ENCODE measurements at regions not wholly inside any gene's neighbourhood (a gene's known extent, or its start where the extent isn't known, plus 50 kb on each side); places are given as distances from the start of the nearest gene placed in this dataset.

DNA sequence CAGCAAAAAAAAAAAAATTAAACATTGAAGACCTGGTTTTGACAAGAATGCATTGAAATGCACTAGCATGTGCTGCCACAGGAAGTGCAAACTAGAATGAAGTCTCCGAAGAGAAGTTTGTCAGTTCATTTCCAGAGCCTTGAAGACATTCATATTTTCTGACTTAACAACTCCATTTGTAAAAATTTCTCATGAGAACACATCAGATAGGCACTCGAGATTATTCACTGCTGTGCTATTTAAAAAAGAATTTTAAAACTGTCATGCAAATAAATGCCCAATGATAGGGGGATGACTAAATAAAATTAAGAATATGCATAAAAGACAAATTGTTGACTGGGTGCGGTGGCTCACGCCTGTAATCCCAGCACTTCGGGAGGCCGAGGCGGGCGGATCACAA lies 394.6 kb upstream of the JARID2 start:
- DNase-seq (ENCODE audit: low spot score): no peak

DNA sequence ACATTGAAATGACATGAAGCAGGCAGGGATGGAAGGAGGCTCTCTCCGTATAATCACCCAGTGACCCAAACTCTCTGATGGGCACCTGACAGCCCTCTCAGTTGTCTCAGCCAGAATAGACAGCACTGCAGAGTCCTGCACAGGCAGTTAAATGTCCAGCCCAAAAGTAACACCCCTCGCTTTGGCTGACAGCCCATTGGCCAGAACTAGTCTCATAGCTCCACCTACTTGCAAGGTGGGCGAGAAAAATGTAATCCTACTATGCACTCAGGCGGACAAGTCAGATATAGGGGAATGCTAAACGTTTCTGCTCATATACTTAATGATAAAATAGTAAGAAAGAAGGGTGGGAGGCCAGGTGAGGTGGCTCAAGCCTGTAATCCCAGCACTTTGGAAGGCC lies 393.5 kb upstream of the JARID2 start:
- Histone ChIP-seq H3K4me3 (no peak overlapping the region), H3K27ac (no peak overlapping the region)
- TF ChIP-seq, protein P1, sequence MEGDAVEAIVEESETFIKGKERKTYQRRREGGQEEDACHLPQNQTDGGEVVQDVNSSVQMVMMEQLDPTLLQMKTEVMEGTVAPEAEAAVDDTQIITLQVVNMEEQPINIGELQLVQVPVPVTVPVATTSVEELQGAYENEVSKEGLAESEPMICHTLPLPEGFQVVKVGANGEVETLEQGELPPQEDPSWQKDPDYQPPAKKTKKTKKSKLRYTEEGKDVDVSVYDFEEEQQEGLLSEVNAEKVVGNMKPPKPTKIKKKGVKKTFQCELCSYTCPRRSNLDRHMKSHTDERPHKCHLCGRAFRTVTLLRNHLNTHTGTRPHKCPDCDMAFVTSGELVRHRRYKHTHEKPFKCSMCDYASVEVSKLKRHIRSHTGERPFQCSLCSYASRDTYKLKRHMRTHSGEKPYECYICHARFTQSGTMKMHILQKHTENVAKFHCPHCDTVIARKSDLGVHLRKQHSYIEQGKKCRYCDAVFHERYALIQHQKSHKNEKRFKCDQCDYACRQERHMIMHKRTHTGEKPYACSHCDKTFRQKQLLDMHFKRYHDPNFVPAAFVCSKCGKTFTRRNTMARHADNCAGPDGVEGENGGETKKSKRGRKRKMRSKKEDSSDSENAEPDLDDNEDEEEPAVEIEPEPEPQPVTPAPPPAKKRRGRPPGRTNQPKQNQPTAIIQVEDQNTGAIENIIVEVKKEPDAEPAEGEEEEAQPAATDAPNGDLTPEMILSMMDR (IDR thresholded peaks at IDR 0.05): no peak
- no peak for DNase-seq (ENCODE audit: low spot score)

More for the DNA sequence above, 394.6 kb upstream of the JARID2 start:
- TF ChIP-seq, protein P1 (IDR thresholded peaks at IDR 0.05): no peak
- Histone ChIP-seq H3K27ac (no peak overlapping the region), H3K4me3 (no peak overlapping the region)

DNA sequence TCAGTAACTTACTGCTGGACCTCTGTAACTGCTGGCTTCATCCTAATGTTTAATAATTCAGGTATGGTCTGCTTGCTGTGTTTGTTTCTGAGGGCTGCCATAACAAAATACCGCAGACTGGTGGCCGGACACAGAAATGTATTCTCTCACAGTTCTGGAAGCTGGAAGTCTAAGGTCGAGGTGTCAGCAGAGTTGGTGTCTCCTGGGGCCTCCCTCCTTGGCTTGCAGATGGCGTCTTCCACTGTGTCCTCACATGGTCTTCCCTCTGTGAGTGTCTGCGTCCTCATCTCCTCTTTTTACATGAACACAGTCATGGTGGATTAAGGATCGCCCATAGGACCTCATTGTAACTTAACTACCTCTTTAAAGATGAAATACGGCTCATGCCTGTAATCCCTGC lies 389.7 kb upstream of the JARID2 start:
- TF ChIP-seq, protein P1 (IDR thresholded peaks at IDR 0.05): no peak
- Histone ChIP-seq H3K27ac (no peak overlapping the region), H3K4me3 (no peak overlapping the region)
- DNase-seq (ENCODE audit: low spot score): no peak

DNA sequence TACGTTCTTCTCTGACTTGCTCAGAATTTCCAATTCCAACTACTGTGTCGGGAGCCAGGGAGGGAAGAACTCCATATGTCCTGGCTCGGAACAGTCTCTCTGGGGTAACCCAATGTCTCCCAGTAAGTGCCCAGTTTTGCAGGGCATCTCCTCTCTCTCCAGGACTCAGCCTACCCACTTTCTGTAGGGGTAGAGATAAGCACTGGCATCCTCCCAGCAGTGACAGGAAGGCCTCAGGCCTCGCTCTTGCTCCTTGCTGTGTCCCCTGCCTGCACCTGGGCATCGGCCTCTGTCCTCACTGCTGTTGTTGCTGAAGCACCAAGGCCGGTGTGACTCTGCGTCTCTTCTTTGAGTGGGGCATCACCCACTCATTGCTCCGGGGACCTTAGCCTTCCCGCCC lies 388.9 kb upstream of the JARID2 start:
- TF ChIP-seq, protein P1 (IDR thresholded peaks at IDR 0.05): no peak
- H3K4me3 ChIP-seq: no peak overlapping the region
- no peak for DNase-seq (ENCODE audit: low spot score)
- H3K27ac ChIP-seq: no peak overlapping the region

DNA sequence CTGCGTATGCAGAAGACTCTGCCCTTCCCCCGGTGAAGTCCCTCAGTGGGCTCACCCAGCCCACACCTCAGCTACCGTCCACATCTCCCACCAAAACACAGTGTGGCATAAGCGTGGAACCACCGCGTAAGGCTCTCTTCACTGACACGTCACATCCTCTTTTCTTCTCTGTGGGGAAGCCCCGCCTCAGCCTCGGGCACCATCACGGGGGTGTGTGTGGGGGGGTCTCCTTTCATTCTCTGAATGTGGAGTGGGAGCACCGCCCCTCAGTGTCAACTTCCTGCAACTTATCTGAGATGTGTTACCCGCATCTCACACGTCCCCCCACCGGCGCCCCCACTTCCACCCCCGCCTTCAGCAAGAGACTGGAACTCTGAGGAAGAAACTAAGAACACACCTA lies 388.4 kb upstream of the JARID2 start:
- H3K27ac ChIP-seq: no peak overlapping the region
- no peak for DNase-seq (ENCODE audit: low spot score)
- TF ChIP-seq, protein P1 (IDR thresholded peaks at IDR 0.05): no peak
- no peak overlapping the region for H3K4me3 ChIP-seq

DNA sequence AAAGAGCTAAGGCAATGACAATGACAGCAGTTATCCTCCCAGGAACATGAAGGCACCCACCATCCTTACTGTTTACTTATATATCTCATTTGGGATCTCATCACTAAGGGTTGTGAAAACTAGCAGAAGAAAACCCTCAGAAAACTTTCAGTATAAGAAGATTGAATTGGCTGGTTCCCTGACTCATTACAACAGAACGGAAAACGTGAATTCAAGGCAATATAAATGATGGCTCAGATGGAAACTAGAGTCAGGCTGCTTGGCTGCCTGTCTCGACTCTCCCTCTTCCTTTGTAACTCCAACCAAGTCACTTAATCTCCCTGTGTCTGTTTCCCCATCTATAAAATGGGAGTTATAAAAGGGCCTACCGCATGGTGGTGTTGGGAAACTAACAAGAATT lies 387.1 kb upstream of the JARID2 start:
- DNase-seq (ENCODE audit: low spot score): no peak
- Histone ChIP-seq H3K4me3 (no peak overlapping the region), H3K27ac (no peak overlapping the region)
- TF ChIP-seq, protein P1 (IDR thresholded peaks at IDR 0.05): no peak

DNA sequence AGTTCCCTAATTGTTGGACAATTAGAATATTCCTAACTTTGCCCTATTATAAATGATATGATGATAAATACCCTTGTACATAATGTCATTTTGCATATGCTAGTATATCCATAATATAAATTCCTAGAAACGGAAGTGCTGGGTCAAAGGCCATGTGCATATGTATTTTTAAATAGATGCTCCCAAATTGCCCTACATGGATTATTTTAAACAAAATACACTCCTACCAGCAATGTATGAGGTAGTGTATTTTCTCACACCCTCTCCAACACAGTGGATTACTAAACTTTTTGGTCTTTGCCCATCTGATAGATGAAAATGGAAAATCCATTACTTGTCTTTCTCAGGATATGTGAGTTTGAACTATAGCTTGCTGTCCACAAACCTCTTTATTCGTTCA lies 385.1 kb upstream of the JARID2 start:
- no peak for DNase-seq (ENCODE audit: low spot score)
- Histone ChIP-seq H3K27ac (no peak overlapping the region), H3K4me3 (no peak overlapping the region)
- TF ChIP-seq, protein P1 (IDR thresholded peaks at IDR 0.05): no peak

Measured in coronary artery (tissue), 2 donors.